ENCODE measurements at regions not wholly inside any gene's neighbourhood (a gene's known extent, or its start where the extent isn't known, plus 50 kb on each side); places are given as distances from the start of the nearest gene placed in this dataset.

DNA sequence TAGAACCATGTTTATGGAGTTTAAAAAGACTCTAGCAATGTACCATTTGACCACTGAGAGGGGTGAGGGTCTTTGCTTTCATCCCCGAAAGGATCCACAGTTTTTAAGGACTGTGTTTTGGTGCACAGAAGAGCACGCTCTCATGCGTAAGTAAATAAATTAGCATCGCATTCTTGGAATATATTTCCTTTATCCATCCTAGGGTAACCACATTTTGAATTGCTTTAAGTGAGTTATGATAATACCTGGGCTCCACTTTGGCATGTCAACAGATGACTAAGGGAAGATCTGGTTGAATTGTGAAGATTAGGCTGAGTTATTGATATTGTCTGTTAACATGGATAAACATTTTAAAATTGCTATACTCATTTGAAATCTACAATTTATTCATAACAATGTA, 89.4 kb upstream of the EDIL3 start:
- TF ChIP-seq, protein P1, sequence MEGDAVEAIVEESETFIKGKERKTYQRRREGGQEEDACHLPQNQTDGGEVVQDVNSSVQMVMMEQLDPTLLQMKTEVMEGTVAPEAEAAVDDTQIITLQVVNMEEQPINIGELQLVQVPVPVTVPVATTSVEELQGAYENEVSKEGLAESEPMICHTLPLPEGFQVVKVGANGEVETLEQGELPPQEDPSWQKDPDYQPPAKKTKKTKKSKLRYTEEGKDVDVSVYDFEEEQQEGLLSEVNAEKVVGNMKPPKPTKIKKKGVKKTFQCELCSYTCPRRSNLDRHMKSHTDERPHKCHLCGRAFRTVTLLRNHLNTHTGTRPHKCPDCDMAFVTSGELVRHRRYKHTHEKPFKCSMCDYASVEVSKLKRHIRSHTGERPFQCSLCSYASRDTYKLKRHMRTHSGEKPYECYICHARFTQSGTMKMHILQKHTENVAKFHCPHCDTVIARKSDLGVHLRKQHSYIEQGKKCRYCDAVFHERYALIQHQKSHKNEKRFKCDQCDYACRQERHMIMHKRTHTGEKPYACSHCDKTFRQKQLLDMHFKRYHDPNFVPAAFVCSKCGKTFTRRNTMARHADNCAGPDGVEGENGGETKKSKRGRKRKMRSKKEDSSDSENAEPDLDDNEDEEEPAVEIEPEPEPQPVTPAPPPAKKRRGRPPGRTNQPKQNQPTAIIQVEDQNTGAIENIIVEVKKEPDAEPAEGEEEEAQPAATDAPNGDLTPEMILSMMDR (IDR thresholded peaks at IDR 0.05; ENCODE audit: low read depth, low read length) = no peak
- TF ChIP-seq POLR2A (IDR thresholded peaks at IDR 0.05; ENCODE audit: extremely low read depth, insufficient read length) = no peak
- TF ChIP-seq MYC (IDR thresholded peaks at IDR 0.05; ENCODE audit: low read depth, low read length) = no peak
- TF ChIP-seq, protein P2, sequence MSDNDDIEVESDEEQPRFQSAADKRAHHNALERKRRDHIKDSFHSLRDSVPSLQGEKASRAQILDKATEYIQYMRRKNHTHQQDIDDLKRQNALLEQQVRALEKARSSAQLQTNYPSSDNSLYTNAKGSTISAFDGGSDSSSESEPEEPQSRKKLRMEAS (IDR thresholded peaks at IDR 0.05; ENCODE audit: low read depth, low read length) = no peak
